ENCODE measurements at regions not wholly inside any gene's neighbourhood (a gene's known extent, or its start where the extent isn't known, plus 50 kb on each side); places are given as distances from the start of the nearest gene placed in this dataset.

DNA sequence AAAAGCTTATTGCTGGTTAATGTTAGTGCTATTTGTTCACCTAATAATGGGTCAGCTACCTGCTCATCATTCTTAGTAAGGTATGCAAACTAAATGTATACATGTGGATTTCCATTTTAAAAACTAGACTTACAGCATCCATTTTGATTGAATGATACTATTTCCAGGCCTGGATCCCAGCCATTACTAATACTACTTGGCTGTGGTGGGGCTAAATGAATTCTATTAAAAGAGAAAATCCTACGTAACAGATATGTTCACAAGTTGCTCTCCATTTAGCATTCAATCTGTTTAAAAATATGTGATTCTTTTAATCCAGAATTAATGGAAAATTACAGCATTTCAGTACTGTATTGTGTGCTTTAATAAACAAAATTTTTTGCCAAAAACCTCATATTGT, 169.4 kb upstream of the MIR17HG start:
- DNase-seq (ENCODE audit: extremely low read depth, low read depth, low spot score): no peak

DNA sequence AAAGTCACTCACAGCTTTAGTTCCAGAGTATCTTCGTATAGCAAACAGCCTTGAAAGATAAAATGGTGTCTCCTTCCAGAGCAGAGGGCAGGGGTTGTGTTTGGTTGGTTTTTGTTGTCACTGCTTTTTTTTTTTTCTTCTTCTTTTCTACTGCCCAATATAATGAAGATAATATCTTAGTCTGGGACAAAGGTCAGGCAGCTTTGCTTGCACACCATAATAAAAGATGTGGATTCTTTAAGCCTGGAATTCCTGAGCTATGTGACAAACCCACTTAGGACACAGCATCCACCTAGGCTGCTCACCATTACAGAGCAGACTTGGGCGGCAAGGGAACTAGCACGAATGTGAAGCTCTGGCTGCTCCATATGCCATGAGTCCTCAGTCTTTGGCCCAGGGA, 165.6 kb upstream of the MIR17HG start:
- DNase-seq (ENCODE audit: extremely low read depth, low read depth, low spot score): no peak

DNA sequence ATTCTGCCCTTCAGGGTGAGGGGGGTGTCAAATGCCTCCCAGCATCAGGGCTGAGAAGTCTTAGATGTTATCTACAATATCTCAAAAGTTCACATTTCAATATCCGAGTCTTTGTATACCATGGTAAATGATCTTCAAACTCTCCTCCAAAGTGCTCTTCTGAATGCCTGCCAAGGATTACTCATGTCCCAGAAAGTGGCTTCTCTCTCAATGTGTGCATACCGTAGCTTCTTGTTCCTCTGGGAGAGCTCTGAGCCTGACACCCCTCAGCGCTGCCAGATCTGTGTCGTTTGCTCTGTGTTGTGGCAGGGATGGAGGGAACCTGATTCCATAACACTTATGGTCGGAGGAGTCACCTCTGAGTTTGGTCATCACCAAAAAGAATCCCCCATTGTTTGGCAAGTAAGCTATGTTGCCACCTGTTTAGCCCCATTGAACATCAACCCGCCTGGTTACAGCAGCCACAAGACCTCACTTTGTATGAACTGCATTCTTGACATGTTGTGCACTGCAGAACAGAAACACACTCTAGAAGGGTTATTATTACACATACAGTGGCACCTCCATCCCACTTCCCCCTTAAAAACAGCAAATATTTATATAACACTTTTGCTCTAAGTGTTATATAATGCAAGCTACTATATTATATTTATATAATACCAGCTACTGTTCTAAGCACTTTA, 163.1 kb upstream of the MIR17HG start:
- DNase-seq (ENCODE audit: extremely low read depth, low read depth, low spot score): no peak

DNA sequence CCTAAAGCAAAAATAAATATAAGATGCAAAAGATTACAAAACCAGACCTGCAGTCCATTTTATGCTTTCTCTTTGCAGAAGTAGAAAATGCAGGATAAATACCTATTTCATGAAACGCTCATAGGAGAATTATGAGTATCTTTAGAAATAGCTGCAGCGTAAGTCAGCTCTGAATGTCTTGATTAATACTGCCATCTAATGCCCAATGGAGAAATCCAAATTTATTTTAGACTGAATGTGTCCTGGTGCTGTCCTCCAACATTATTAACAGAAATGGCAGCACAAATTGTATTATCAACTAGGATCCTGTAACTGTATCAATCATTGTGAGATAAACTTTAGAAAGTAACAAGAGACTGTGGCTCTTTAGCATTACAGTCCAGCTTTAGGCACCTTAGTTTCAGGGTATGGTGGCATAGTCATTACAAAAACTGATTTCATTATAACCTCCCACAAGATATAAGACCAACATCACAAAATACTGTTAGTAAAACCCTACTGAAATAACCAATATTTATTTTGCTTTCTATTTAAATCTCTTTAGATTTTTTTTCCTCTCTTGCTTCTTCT, 162.1 kb upstream of the MIR17HG start:
- no peak for DNase-seq (ENCODE audit: extremely low read depth, low read depth, low spot score)

DNA sequence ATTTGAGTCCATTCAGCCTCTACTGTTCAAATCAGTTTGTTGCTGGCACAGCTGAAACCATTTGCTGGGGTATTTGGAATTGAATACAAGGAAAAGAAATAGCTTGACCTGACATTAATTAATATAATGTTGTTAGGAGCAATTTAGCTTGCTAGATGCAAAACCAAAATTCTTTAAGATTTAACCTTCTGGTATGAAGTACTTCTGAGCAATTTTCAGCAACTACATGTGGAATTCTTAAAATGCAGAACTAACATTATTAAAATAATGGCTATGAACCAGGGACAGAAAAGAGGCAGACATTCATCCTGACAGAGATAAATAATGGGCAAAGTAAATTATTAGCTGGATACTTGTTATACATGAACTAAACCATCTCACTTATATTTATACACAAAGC, 160.0 kb upstream of the MIR17HG start:
- no peak for DNase-seq (ENCODE audit: extremely low read depth, low read depth, low spot score)

DNA sequence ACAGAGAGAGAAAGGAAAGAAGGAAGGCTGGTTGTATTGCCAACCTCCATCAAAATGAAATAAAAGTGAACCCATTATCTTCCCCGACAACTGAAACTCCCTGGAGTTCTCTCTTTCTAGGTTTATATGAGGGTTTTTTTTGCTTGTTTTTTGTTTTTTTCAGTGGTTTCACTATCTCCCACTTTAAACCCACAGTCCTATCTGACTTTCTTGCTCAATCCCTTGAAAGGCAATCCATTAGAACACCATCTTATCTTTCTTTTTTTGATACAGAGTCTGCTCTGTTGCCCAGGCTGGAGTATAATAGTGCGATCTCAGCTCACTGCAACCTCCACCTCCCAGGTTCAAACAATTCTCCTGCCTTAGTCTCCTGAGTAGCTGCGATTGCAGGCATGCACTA, 158.0 kb upstream of the MIR17HG start:
- no peak for DNase-seq (ENCODE audit: extremely low read depth, low read depth, low spot score)

DNA sequence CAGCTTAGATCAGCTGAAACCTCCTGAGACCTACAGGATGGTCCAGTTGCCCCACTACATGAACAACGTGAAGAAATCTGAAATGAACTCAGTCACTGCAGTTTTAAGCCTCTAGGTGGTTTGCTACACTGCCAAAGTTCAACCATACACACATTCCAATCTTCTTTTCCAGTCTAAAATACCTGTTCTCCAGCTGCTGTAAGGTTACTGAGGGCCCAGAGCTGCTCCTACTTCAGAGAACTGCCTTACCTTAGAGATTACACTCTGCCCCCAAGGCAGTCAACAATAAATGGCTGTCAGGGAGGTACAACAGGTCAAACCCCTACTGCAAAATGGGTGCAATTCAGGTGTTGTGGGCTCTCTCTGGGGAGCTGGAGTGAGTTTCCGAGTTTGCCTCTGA, 154.1 kb upstream of the MIR17HG start:
- no peak for DNase-seq (ENCODE audit: extremely low read depth, low read depth, low spot score)

DNA sequence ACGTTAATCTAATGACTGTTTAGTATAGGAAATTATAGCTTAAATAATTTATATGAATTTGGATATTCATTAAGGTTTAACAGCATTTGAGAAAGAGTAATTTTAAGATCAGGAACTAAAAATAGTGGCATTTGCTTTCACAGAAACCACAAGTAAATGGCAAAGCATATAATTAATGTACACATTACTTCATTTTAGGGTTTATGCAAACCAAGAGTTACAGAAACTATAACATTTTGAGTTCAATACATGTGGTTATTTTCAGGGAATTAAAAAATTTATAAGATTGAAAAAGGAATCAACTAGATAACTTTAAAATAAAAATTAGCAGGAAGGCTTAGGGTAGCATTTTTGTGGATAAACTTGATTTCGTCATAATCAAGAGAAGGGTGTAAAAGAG, 151.7 kb upstream of the MIR17HG start:
- no peak for DNase-seq (ENCODE audit: extremely low read depth, low read depth, low spot score)

DNA sequence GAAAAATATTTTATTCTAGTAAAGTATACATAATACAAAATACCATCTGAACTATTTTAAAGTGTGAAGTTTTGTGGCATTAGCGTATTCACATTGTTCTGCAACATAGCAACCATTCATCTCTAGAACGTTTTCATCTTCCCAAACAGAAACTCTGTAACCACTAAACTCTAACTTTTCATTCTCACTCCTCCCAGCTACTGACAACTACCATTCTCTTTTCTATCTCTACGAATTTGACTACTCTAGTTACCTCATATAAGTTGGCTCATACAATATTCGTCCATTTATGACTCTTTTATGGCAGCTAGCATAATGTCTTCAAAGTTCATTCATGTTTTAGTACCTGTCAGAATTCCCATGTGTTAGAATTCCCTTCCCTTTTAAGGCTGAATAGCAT, 150.5 kb upstream of the MIR17HG start:
- no peak for DNase-seq (ENCODE audit: extremely low read depth, low read depth, low spot score)

DNA sequence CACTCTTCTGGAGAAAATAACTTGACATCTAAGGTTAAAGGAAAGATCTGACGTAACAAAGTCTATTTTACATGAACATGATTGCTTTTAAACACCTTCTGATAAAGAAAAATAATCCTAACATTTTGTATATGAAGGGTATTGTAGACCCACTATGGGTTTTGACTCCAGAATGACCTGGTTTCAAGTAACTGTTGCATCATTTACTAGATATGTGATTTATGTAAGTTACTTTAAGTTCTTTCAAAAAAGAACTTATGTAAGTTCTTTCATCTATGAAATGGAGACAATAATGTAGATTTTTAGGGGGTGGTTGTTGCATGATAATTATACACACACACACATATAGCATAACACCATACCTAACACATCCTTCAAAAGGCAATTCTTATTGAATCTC, 147.6 kb upstream of the MIR17HG start:
- no peak for DNase-seq (ENCODE audit: extremely low read depth, low read depth, low spot score)

DNA sequence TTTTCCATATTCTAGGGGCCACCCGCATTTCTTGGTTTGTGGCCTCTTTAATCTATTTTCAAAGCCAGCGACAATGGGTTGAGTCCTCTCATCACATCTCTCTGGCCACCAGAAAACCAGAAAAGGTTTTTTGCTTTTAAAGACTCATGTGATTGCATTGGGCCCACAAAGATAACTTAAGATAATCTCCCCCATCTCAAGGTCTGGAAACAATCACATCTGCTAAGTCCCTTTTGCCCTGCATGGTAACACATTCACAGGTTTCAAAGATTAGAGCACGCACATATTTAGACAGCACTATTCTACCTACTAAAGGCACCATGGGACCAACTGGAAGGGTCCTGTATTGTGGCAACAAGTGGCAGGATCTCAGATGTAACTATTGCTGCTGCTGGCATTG, 147.0 kb upstream of the MIR17HG start:
- no peak for DNase-seq (ENCODE audit: extremely low read depth, low read depth, low spot score)

DNA sequence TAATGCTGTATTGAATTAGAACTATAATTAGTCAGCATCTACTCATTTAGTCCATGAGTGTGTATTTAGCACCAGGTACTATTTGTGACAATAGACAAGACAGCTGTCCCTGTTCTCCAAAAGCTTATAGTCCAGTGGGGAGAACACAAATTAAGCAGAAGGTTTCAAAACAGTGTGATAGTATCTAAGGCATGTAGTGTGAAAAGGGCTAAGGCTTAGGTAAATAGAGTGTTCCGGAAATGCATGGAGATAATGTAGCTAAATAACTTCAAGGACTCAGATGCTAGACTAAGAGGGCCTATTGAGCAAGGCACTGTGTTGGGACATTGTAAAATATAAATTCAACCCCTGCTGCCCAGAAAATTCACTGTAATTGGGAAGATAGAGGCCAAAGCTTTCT, 144.1 kb upstream of the MIR17HG start:
- no peak for DNase-seq (ENCODE audit: extremely low read depth, low read depth, low spot score)

DNA sequence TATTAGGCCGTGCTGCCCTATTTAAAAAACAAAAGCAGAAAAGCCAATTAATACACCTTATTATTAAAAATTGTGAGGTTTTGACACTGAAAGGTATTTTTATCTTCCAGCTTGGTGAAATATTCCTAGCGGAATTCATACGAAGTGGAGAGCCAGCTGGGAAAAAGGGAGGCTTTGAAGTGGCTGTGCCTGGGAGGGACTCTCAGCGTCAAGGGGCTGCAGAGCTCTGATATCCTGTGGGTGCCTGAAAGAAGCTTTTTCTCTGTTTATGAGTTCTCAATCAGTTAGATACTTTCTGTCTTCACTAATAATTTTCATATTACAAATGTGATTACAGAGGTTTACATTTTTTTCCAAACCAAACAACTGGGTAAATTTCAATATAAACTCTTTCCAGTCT, 140.2 kb upstream of the MIR17HG start:
- no peak for DNase-seq (ENCODE audit: extremely low read depth, low read depth, low spot score)

DNA sequence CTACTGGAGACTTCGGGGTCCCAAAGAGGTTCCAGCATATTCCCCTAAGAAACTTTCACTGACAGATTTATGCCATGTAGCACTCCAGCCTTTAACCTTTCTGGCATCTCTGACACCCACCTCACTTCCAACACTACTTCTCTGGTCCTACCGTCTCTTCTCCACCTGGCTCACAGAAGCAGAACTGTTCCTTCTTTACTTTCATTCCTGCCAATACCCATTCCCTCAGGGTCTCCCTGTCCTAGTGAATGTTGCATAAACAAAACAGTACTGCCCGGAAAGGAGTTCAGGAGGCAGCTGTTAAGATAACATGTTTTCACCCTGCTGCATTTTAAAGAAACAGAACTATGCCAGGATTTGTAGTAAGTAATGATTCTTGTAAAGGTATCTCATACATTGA, 136.0 kb upstream of the MIR17HG start:
- no peak for DNase-seq (ENCODE audit: extremely low read depth, low read depth, low spot score)

DNA sequence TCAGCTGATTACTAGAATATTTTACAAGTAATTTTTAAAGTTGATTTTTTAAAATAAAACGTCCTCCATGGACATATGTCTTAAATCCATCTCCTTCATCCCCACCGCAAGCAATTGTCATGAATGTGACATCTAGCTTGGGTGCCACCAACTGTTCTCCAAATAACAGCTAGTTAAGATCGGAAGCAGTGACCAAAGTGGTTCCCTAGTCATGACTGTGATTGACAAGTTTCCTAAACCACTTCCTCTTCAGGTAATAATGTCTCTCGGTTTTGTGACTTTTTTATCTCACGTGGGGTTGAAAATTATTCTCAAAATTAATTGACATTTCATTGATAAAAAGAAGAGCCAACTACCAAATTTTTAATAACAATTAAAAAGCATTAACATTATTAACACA, 135.3 kb upstream of the MIR17HG start:
- no peak for DNase-seq (ENCODE audit: extremely low read depth, low read depth, low spot score)

DNA sequence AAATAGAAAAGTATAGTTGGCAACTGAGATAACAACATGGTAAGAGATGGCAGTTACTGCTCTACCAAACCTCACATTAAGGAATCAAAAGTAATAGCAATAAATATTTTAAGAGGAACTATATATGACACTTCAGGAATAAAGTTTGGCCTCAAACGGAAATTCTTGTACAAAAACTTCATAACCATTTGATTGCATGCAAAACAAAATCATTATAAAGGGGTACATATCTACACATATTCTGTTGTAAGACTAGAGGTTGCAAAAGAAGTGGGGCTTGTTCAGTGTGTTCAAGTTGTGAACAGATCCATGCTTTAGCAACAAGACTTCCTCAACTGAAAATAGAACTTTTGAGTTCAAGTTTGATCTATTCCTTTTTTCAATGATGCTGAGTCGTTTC, 133.5 kb upstream of the MIR17HG start:
- DNase-seq (ENCODE audit: extremely low read depth, low read depth, low spot score): no peak

DNA sequence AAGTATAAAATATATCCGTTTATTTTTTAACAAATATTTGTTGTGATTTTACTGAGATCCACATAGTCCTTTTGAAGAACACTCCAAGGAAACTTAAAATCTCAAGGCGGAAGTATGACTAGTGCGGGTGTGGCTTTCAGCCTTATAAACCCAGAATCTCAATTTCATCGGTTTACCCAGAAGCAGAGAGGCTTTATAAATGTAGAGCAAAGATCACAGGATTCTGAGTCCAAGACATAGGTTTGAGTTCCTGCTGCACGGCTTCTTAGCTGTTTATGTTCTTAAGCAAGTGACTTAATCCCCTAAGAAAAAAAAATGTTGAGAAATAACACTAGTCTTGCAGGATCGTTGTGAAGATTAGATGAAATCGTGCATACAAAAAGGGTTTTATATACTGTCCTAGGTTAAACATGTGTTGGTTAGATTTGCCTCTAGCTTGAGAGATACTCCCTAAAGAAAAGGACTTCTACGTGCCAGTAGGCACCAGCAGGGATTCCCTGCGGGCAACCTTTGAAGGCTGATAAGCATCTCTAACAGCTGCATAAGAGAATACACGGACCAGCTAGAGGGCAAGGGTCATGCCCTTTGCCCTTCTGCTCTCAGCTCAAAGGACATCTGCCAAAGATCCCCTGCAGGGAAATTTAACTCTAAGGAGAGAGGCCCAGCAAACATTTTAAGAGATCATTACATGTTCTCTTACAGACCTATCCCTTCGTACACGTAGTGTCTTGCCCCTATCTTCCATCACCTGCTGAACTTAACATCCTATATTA, 130.4 kb upstream of the MIR17HG start:
- DNase-seq (ENCODE audit: extremely low read depth, low read depth, low spot score): no peak

DNA sequence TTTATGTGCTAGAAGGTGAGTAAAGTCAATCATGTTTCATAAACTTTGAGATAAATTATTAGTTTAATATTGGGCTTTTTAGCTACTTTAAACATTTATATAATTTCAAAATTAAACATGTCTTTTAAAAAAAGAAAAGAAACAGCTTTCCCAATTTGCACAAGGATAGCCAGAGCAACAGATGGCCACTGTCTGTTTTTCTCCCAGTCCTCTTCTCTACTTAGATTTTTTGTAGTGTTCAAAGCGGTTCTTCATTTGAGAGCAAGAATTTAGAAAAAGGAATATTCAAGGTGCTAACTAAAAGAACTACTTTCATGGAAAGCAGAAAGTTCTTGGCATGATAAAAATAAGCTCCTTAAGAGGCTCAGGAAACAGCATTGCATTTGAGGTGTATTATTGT, 128.3 kb upstream of the MIR17HG start:
- DNase-seq (ENCODE audit: extremely low read depth, low read depth, low spot score): no peak

DNA sequence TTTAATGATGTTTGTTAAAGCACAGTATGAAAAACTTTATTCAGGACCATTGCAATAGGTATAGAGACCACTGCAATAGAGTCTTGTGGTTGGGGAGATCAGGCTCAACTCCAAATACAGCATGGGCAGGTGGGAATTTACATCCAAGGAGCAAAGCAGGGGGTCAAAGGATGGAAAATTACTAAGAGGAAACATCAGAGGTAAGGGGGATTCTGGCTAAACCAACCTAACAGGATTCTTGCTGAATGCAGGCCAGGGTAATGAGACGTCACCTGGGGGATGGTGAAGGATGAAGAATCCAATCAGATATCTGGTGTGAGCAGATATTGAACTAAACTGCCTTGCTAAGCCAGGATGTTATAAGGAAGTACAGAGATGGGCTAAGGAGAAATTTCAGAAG, 126.6 kb upstream of the MIR17HG start:
- DNase-seq (ENCODE audit: extremely low read depth, low read depth, low spot score): no peak

DNA sequence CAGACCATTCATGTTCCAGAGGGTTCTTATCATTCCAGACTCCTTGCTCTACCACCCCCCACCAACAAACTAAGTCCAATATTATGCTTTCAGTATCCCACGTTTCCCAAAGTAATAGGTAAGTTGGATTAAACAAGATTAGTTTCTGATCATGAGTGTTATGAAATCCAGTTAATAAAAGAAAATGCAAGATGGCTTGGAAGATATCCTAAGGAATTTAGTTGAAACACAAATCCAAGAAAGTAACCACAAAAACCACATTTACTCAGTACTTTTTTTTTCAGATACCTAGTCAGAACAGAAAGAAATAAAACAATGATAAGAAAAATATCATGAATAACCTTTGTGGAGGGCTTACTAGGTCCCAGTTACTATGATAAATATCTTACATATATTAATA, 119.4 kb upstream of the MIR17HG start:
- DNase-seq (ENCODE audit: extremely low read depth, low read depth, low spot score): no peak

DNA sequence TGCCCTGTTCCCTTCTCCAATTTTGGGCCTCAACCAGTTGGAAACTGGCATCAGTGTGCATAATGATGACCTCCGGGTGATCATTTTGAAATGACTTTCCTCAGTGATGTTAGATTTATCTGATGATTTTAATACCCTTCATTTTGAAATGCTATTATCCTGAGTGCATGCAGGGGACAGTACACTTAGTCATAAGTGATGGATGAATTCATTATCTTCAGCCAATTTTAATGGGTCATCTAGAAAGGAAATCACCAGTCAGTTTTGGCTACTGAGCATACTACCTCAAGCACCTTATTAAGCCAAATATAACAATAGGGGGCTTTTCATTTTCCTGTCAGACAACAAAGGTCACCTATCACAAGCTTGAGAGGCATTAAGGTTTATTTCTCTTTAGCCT, 118.5 kb upstream of the MIR17HG start:
- no peak for DNase-seq (ENCODE audit: extremely low read depth, low read depth, low spot score)

DNA sequence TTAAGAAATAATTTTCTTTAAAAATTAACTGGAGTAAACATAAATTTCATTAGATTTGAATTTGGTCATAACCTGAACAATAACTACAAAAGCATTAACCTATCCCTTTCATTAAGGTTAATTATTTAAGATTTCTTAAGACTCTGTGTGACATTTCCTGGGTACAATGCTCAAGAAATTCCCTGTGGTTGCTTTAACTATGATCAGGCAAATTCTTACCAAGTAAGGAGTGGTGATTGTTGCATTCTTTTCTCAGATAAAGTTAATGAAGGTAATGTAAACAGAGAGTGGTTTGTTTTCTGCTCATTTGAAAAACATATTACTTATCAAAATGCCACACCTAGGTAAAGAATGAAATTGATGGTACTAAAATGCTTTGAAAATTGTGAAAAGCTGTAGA, 114.8 kb upstream of the MIR17HG start:
- DNase-seq (ENCODE audit: extremely low read depth, low read depth, low spot score): no peak

All from glomerular endothelial cell (primary cell).